GM18951 (cell line): ENCODE measurements at regions not wholly inside any gene's neighbourhood (a gene's known extent, or its start where the extent isn't known, plus 50 kb on each side); places are given as distances from the start of the nearest gene placed in this dataset.

ENCODE experiments used
- POLR2A ChIP-seq: IDR thresholded peaks from 4 replicates; pipeline ENCODE4 v1.6.1; 2011; ENCODE audit warnings: mild to moderate bottlenecking; ENCODE audit not compliant: insufficient read length, insufficient read depth; ENCODE audit errors: extremely low read depth
- in situ Hi-C: fragments of 300-500 bp; cut with MboI; formaldehyde crosslinking; loops from one replicate; pipeline ENCODE4 v1.12.0; 2022; ENCODE audit warnings: low sequenced_read_pairs, mixed read lengths, inconsistent platforms; ENCODE audit not compliant: unreplicated experiment

GRCh38 chr13:83601539-83601938 lies 280.7 kb downstream of the SLITRK1 start:
- no peak for TF ChIP-seq POLR2A
- in situ Hi-C loops, result no loop called here

GRCh38 chr13:83592095-83592494 lies 290.2 kb downstream of the SLITRK1 start:
- in situ Hi-C loops, result no loop called here
- no peak for TF ChIP-seq POLR2A

GRCh38 chr13:83589814-83590213 lies 292.5 kb downstream of the SLITRK1 start:
- no peak for TF ChIP-seq POLR2A
- in situ Hi-C loops, result no loop called here

GRCh38 chr13:83577183-83577582 lies 305.1 kb downstream of the SLITRK1 start:
- no peak for TF ChIP-seq POLR2A
- in situ Hi-C loops, result no loop called here

GRCh38 chr13:83568019-83568418 lies 314.3 kb downstream of the SLITRK1 start:
- in situ Hi-C loops, result no loop called here
- no peak for TF ChIP-seq POLR2A

- no peak for TF ChIP-seq POLR2A
- in situ Hi-C loops, result no loop called here
These were observed 318.8 kb downstream of the SLITRK1 start for GRCh38 chr13:83563499-83563898.

GRCh38 chr13:83557845-83558244 lies 324.4 kb downstream of the SLITRK1 start:
- TF ChIP-seq POLR2A, result no peak
- in situ Hi-C loops, result no loop called here

- TF ChIP-seq POLR2A, result no peak
- in situ Hi-C loops, result no loop called here
These were observed 332.6 kb downstream of the SLITRK1 start for GRCh38 chr13:83549671-83550070.

GRCh38 chr13:83547043-83547442 lies 335.2 kb downstream of the SLITRK1 start:
- in situ Hi-C loops, result no loop called here
- no peak for TF ChIP-seq POLR2A

- in situ Hi-C loops, result no loop called here
- no peak for TF ChIP-seq POLR2A
These were observed 335.8 kb downstream of the SLITRK1 start for GRCh38 chr13:83546476-83546875.

GRCh38 chr13:83538636-83539035 lies 343.6 kb downstream of the SLITRK1 start:
- in situ Hi-C loops, result no loop called here
- no peak for TF ChIP-seq POLR2A

GRCh38 chr13:83536941-83537340 lies 345.3 kb downstream of the SLITRK1 start:
- in situ Hi-C loops, result no loop called here
- no peak for TF ChIP-seq POLR2A

GRCh38 chr13:83536153-83536552 lies 346.1 kb downstream of the SLITRK1 start:
- no peak for TF ChIP-seq POLR2A
- in situ Hi-C loops, result no loop called here

GRCh38 chr13:83532809-83533208 lies 349.5 kb downstream of the SLITRK1 start:
- in situ Hi-C loops, result no loop called here
- no peak for TF ChIP-seq POLR2A

GRCh38 chr13:83531022-83531421 lies 351.3 kb downstream of the SLITRK1 start:
- no peak for TF ChIP-seq POLR2A
- in situ Hi-C loops, result no loop called here

- no peak for TF ChIP-seq POLR2A
- in situ Hi-C loops, result no loop called here
These were observed 365.5 kb downstream of the SLITRK1 start for GRCh38 chr13:83516781-83517180.
